HT-29 (cell line): ENCODE measurements at regions not wholly inside any gene's neighbourhood (a gene's known extent, or its start where the extent isn't known, plus 50 kb on each side); places are given as distances from the start of the nearest gene placed in this dataset.
"Not testable (repeated sequence)": the region's sequence is repeated elsewhere in the genome, so short reads cannot be mapped to it uniquely, and the experiment has no call there.

ENCODE experiments used
- DNase-seq: peaks from one replicate; pipeline ENCODE4 v3.0.0-alpha.2; 2015; ENCODE audit warnings: low spot score

- no peak for DNase-seq
These were observed 237.2 kb upstream of the PUDP start for GRCh38 chrX:7385131-7385530.

DNA sequence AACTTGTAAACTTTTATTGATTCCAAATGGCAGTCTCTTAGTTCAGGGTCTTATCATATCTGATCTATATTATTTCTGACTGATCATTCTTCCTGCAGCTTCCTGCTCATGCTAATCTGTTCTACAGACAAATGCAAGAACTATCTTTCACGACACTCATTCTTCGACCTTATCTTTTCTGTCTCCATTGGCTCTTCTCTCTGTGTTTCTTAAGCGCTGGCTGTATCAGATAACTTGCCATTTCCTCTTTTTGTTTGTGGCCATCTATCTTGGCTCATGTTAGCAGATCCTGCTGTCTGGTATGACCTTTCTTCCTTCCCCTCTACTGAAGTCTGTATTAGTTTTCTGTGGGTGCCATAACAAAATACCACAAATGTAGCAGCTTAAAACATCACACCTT is 230.5 kb upstream of the PUDP start:
- no peak for DNase-seq

GRCh38 chrX:7372825-7373525 is 225.0 kb upstream of the PUDP start:
- DNase-seq: no peak

GRCh38 chrX:7362111-7362510 is 214.2 kb upstream of the PUDP start:
- no peak for DNase-seq

- no peak for DNase-seq
These were observed 204.0 kb upstream of the PUDP start for GRCh38 chrX:7351926-7352325.

DNA sequence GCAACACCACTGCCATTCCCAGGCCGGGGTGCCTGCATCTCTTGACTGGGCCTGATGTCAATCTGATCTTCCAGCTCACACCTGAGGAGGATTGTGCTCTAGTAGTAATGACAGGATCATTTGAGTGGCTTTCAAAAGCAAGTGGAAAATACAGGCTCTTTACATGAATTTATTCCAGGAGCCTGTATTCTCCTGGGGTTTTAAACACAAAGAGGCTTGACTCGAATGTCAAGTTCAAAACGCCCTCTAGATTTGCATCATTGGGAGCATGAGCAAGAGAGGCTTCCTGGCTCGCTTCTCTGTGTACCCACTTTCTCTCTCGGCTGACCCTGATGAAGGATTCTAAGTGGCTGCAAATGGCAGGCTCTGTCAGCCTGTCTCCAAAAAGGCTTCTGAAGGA is 199.5 kb upstream of the PUDP start:
- DNase-seq: no peak

GRCh38 chrX:7346021-7346420 is 198.1 kb upstream of the PUDP start:
- no peak for DNase-seq

- no peak for DNase-seq
These were observed 195.2 kb upstream of the PUDP start for GRCh38 chrX:7343181-7343580.

- not testable (repeated sequence) for DNase-seq
These were observed 187.9 kb upstream of the PUDP start for GRCh38 chrX:7335816-7336362.

- DNase-seq: no peak
These were observed 186.4 kb upstream of the PUDP start for GRCh38 chrX:7334253-7334935.

- no peak for DNase-seq
These were observed 183.2 kb upstream of the PUDP start for GRCh38 chrX:7330971-7331746.

GRCh38 chrX:7330556-7330955 is 182.6 kb upstream of the PUDP start:
- DNase-seq: no peak

GRCh38 chrX:7318661-7319060 is 170.7 kb upstream of the PUDP start:
- no peak for DNase-seq

DNA sequence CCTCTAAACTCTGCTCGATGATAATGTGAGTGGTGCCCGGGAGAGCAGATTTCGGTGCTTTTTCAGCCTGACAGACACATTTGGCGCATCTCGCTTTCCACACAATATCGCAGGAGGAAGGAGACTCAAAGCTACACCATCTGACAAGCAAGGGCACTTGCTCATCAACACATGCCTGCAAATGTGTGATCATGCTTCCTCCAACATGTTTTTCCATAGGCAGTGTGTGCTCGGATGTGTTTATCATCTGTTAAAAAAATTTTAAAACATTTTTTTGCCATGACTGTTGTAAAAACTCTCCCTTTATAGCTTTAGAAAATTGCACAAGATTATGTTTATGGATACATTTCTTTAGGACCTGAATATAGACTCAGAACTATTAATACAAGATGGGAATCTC is 170.3 kb upstream of the PUDP start:
- no peak for DNase-seq

GRCh38 chrX:7316887-7317286 is 168.9 kb upstream of the PUDP start:
- no peak for DNase-seq

DNA sequence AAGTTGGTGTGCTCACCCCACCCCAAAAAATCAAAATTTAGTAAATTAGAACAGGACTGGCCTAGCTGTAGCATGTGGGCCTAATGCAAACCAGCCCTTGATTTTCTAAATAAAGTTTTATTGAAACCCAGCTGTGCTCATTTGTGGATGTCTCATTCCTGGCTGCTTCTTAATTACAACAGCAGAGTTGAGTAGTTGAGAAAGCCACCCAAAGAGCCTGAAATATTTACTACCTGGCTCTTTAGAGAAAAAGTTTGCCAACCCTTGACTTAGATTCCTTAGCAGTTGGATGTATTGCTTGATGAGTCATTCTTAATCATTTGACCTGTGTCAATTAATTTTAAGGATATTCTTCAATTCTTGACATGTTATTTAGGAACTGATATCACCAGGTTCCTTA is 168.3 kb upstream of the PUDP start:
- DNase-seq: no peak

DNA sequence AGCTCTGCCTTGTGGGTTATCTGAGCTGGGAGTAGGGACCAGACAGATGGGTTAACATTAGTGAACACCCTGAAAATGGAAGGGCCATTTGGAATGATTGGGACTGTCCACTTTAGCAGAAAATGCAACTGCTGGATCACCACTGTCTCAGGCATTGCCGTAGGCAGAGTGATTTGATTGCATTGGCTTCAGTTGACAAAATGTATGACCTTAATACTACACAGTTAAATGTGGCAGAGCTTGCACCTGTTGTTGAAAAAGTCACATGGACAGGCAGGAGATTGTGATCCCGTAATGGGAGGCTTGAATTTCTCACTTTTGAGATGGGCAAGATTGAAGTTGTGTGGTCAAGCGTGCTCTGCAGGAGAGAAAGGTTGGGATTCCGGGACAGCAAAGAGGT is 166.5 kb upstream of the PUDP start:
- DNase-seq: no peak

DNA sequence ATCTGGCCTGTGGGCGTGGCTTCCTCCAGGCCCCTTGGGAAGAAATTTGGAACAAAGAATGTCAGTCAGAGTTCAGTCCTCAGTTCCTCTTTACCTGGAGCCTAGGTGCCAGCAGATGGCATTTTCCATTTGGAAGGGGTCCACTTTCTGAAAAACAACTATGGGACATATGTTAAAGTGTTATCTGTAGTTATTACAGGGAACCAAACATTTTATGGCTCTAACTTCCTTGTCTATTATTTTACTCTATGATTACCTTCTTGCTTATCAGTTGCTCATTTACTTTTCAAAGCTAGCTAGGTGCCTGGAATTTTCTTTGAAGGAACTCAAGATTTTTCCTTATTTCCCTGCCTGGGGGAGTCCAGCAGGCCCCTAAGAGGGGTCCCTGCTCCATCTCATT is 159.8 kb upstream of the PUDP start:
- DNase-seq: no peak

- DNase-seq: no peak
These were observed 146.5 kb upstream of the PUDP start for GRCh38 chrX:7294483-7294882.

GRCh38 chrX:7286168-7286837 is 138.3 kb upstream of the PUDP start:
- DNase-seq: no peak

GRCh38 chrX:7285765-7286164 is 137.8 kb upstream of the PUDP start:
- no peak for DNase-seq

- DNase-seq: no peak
These were observed 135.8 kb upstream of the PUDP start for GRCh38 chrX:7283741-7284140.
